HCT116 (cell line): ENCODE measurements at regions not wholly inside any gene's neighbourhood (a gene's known extent, or its start where the extent isn't known, plus 50 kb on each side); places are given as distances from the start of the nearest gene placed in this dataset.

Experiments used
- ATAC-seq: fragments of 200-7000 bp; cut with Tn5 transposase; 2 replicates; pipeline ENCODE4 v1.9.1; 2020; ENCODE audit warnings: mild to moderate bottlenecking, moderate library complexity
- BruUV-seq: library from RNA; stranded (reverse); fragments of 400-500 nt; replicated peaks from 2 replicates; lab custom pipeline; 2021; lab: Mats Ljungman, UMichigan
- CTCF ChIA-PET: fragments of 300-600 bp; sonication (Branson Sonifier 250); formaldehyde crosslinking; loops from one replicate; lab custom pipeline; 2021; ENCODE audit warnings: antibody characterized with exemption; lab: Charles Lee
- POLR2A ChIA-PET: fragments of 300-600, 350-600 bp; sonication (Branson Sonifier 250); formaldehyde crosslinking; loops from one replicate; lab custom pipeline; 2021; ENCODE audit warnings: antibody characterized with exemption; lab: Charles Lee
- RAD21 ChIA-PET, 2 experiments: fragments of 300-600 bp; sonication (Branson Sonifier 250); formaldehyde crosslinking; loops; one replicate each; lab custom pipeline; 2023; ENCODE audit warnings: low total read pairs in 2 of 2; ENCODE audit not compliant: uncharacterized antibody in 2 of 2, unreplicated experiment in 2 of 2, low non-redundant PET in 1 of 2; lab: Charles Lee
- DNase-seq: peaks from one replicate; pipeline ENCODE4 v3.0.0-alpha.2; 2010; ENCODE audit warnings: low read depth, low spot score
- H2AFZ ChIP-seq: fragments of 200-600 bp; shearing (Covaris generic), sonication (generic); 2 replicates; pipeline ENCODE4 v1.6.1; 2017; ENCODE audit warnings: low read depth, mixed run types, mixed read lengths, antibody characterized with exemption, low read length; ENCODE audit not compliant: poor library complexity, severe bottlenecking
- H3K27ac ChIP-seq: 2 replicates; pipeline ENCODE4 v1.5.1; 2012; ENCODE audit warnings: low read depth, low read length
- H3K27me3 ChIP-seq: fragments of 200-600 bp; sonication (generic); 2 replicates; pipeline ENCODE4 v1.6.1; 2016; ENCODE audit warnings: mixed run types, low read length, mixed read lengths; ENCODE audit not compliant: insufficient read depth
- H3K36me3 ChIP-seq, 2 experiments: fragments of 200-500 bp in 1 of 2; fragments of 200-600 bp in 1 of 2; sonication (Bioruptor generic) in 1 of 2; sonication (generic) in 1 of 2; 2 replicates each; pipeline versions ENCODE4 v1.5.1 to v1.6.1; 2014 to 2016; ENCODE audit warnings: low read length in 2 of 2, inconsistent platforms in 1 of 2, mixed read lengths in 1 of 2, mixed run types in 1 of 2; ENCODE audit not compliant: insufficient read depth in 2 of 2, control insufficient read depth in 1 of 2
- H3K4me1 ChIP-seq, 2 experiments: fragments of 200-600 bp in 1 of 2; sonication (generic) in 1 of 2; 2 replicates each; pipeline versions ENCODE4 v1.5.1 to v1.6.1; 2012 to 2017; ENCODE audit warnings: low read length in 2 of 2, inconsistent platforms in 1 of 2, mild to moderate bottlenecking in 1 of 2, mixed read lengths in 1 of 2, mixed run types in 1 of 2, moderate library complexity in 1 of 2; ENCODE audit not compliant: insufficient read depth in 2 of 2, control insufficient read depth in 1 of 2
- H3K4me2 ChIP-seq: fragments of 200-600 bp; sonication (generic); 2 replicates; pipeline ENCODE4 v1.6.1; 2017; ENCODE audit warnings: mixed run types, low read length, mixed read lengths
- H3K4me3 ChIP-seq, 2 experiments: fragments of 200-600 bp in 1 of 2; sonication (generic) in 1 of 2; replicated peaks in 1 of 2; 2 replicates each; pipeline ENCODE4 v1.5.1; 2011 to 2016; ENCODE audit warnings: low read length in 2 of 2, control low read depth in 1 of 2, low read depth in 1 of 2, mild to moderate bottlenecking in 1 of 2, mixed read lengths in 1 of 2, mixed run types in 1 of 2
- H3K79me2 ChIP-seq: fragments of 200-600 bp; sonication (generic); 2 replicates; pipeline ENCODE4 v1.6.1; 2017; ENCODE audit warnings: mild to moderate bottlenecking, mixed run types, low read length, moderate library complexity, mixed read lengths; ENCODE audit not compliant: insufficient read depth
- H3K9ac ChIP-seq: fragments of 200-600 bp; sonication (generic); 2 replicates; pipeline ENCODE4 v1.6.1; 2016; ENCODE audit warnings: low read length, mixed read lengths
- H3K9me2 ChIP-seq: fragments of 200-600 bp; sonication (generic), shearing (Covaris generic); 2 replicates; pipeline ENCODE4 v1.6.1; 2017; ENCODE audit warnings: mixed run types, mild to moderate bottlenecking, moderate library complexity; ENCODE audit not compliant: insufficient read depth
- H3K9me3 ChIP-seq, 2 experiments: fragments of 200-500 bp in 1 of 2; fragments of 200-600 bp in 1 of 2; sonication (Bioruptor generic) in 1 of 2; sonication (generic) in 1 of 2; 2 replicates each; pipeline ENCODE4 v1.6.1; 2014 to 2017; ENCODE audit warnings: low read length in 2 of 2, mixed read lengths in 2 of 2, inconsistent platforms in 1 of 2, low read depth in 1 of 2, mild to moderate bottlenecking in 1 of 2, mixed run types in 1 of 2, moderate library complexity in 1 of 2; ENCODE audit not compliant: control insufficient read depth in 1 of 2, insufficient read depth in 1 of 2
- H4K20me1 ChIP-seq: fragments of 200-600 bp; sonication (generic), shearing (Covaris generic); 2 replicates; pipeline ENCODE4 v1.6.1; 2017; ENCODE audit warnings: mixed run types, mild to moderate bottlenecking, moderate library complexity; ENCODE audit not compliant: insufficient read depth
- CBX3 ChIP-seq: IDR thresholded peaks from 2 replicates; pipeline ENCODE4 v1.6.1; 2012; ENCODE audit warnings: low read depth
- EZH2 ChIP-seq: fragments of 200-600 bp; sonication (generic); IDR thresholded peaks from 2 replicates; pipeline ENCODE4 v1.6.1; 2017; ENCODE audit warnings: antibody characterized with exemption, mixed run types
- EZH2phosphoT487 ChIP-seq: fragments of 200-600 bp; IDR thresholded peaks from 2 replicates; pipeline ENCODE4 v1.6.1; 2018; ENCODE audit warnings: antibody characterized with exemption, borderline replicate concordance
- FOSL1 ChIP-seq: IDR thresholded peaks from 2 replicates; pipeline ENCODE4 v1.6.1; 2012; ENCODE audit warnings: low read depth
- JUND ChIP-seq: IDR thresholded peaks from 2 replicates; pipeline ENCODE4 v1.6.1; 2012
- POLR2A ChIP-seq: IDR thresholded peaks from 2 replicates; pipeline ENCODE4 v1.7.0; 2011; ENCODE audit warnings: borderline replicate concordance; ENCODE audit not compliant: insufficient read depth, insufficient read length; ENCODE audit errors: extremely low read depth
- POLR2AphosphoS5 ChIP-seq: IDR thresholded peaks from 2 replicates; pipeline ENCODE4 v1.6.1; 2011; ENCODE audit warnings: mild to moderate bottlenecking, low read depth, low read length, moderate library complexity
- YY1 ChIP-seq: IDR thresholded peaks from 2 replicates; pipeline ENCODE4 v1.6.1; 2011; ENCODE audit warnings: low read length, low read depth, moderate library complexity, mild to moderate bottlenecking; ENCODE audit not compliant: insufficient replicate concordance; ENCODE audit errors: extremely low read depth
- ZFX ChIP-seq: fragments of 450-650 bp; IDR thresholded peaks from 2 replicates; pipeline ENCODE4 v1.6.1; 2017
- ZNF274 ChIP-seq: fragments of 200-500 bp; sonication (Bioruptor generic); IDR thresholded peaks from 2 replicates; pipeline ENCODE4 v1.6.1; 2014; ENCODE audit warnings: mild to moderate bottlenecking, low read depth, low read length, inconsistent platforms
- intact Hi-C: fragments of 100-400 bp; cut with micrococcal nuclease; formaldehyde crosslinking; loops from 2 replicates; pipeline ENCODE4 v1.10.0; 2022
- TF ChIP-seq, protein P1 (sequence below): IDR thresholded peaks from 2 replicates; pipeline ENCODE4 v1.6.1; 2012
- TF ChIP-seq, protein P2 (sequence below): IDR thresholded peaks from 2 replicates; pipeline ENCODE4 v1.6.1; 2011; ENCODE audit warnings: mild to moderate bottlenecking, low read length, moderate library complexity; ENCODE audit not compliant: insufficient replicate concordance; ENCODE audit errors: extremely low read depth
- TF ChIP-seq, protein P3 (sequence below): IDR thresholded peaks from 2 replicates; pipeline ENCODE4 v1.6.1; 2012

DNA sequence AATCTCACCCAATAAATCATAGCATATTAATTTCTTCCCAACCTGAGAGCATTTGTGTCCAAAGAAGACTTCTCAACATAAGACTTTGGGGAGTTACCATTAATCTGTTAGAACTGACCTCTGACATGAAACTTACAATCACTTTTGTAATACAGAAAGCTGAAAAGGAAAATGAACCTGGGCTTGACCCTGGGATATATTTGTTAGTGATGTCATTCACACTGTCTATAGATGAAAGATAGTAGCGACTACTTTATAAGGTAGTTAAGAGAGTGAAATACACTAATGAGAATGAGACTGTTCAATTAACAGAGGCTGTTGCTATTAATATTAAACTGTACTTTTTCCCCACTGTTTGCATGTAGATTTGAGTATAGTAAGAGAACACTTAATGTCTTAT is 1334.8 kb upstream of the TMEM132C start:
- no peaks in the 10 kb centered on the region for H3K9me2 ChIP-seq
- H3K27ac ChIP-seq: no peak overlapping the region
- H2AFZ ChIP-seq: no peak overlapping the region
- no peaks in the 10 kb centered on the region for H3K36me3 ChIP-seq
- no peak overlapping the region for H3K4me2 ChIP-seq
- TF ChIP-seq, protein P1, sequence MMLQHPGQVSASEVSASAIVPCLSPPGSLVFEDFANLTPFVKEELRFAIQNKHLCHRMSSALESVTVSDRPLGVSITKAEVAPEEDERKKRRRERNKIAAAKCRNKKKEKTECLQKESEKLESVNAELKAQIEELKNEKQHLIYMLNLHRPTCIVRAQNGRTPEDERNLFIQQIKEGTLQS: no peak
- TF ChIP-seq YY1: no peak
- H3K9me3 ChIP-seq: no peaks in the 10 kb centered on the region
- H3K4me3 ChIP-seq: no peak overlapping the region
- RAD21 ChIA-PET: no interaction called here
- H3K4me1 ChIP-seq: peaks cover 5 to 12% of the 10 kb centered on the region in 2 experiments; a peak in 3 of 4 replicates
- CTCF ChIA-PET: no interaction called here
- no TSS peak for BruUV-seq
- H3K9ac ChIP-seq: no peak overlapping the region
- DNase-seq: no peak
- no peaks in the 10 kb centered on the region for H3K27me3 ChIP-seq
- intact Hi-C loops: no loop called here
- H4K20me1 ChIP-seq: no peaks in the 10 kb centered on the region
- H3K79me2 ChIP-seq: no peaks in the 10 kb centered on the region
- no peak for ATAC-seq
- POLR2A ChIA-PET: no interaction called here

DNA sequence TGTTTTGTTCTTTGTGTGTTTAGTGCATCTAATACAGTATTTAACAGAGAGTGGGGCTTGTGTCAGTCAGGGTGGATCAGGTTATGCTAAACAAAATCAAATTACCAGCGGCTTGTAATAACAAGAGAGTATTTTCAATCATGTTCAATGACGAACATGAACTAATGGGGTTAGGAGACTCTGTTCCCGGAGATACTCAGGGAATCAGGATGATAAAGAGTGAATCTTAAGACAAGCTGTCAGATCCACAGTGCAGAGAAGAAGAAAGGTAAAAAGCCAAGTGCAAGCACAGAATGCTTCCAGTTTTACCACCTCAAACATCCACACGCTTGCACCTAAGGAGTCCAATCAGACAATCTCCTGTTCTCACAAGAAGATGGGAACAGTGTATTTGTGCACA is 1331.5 kb upstream of the TMEM132C start:
- Histone ChIP-seq H2AFZ (no peak overlapping the region), H3K9ac (no peak overlapping the region), H3K79me2 (no peaks in the 10 kb centered on the region), H3K9me3 (no peaks in the 10 kb centered on the region), H3K27ac (no peak overlapping the region), H3K4me3 (no peak overlapping the region), H3K9me2 (no peaks in the 10 kb centered on the region), H3K36me3 (no peaks in the 10 kb centered on the region), H3K27me3 (no peaks in the 10 kb centered on the region), H3K4me1 (peaks cover 5 to 12% of the 10 kb centered on the region in 2 experiments; a peak in 3 of 4 replicates), H3K4me2 (no peak overlapping the region), H4K20me1 (no peaks in the 10 kb centered on the region)
- TF ChIP-seq, protein P2, sequence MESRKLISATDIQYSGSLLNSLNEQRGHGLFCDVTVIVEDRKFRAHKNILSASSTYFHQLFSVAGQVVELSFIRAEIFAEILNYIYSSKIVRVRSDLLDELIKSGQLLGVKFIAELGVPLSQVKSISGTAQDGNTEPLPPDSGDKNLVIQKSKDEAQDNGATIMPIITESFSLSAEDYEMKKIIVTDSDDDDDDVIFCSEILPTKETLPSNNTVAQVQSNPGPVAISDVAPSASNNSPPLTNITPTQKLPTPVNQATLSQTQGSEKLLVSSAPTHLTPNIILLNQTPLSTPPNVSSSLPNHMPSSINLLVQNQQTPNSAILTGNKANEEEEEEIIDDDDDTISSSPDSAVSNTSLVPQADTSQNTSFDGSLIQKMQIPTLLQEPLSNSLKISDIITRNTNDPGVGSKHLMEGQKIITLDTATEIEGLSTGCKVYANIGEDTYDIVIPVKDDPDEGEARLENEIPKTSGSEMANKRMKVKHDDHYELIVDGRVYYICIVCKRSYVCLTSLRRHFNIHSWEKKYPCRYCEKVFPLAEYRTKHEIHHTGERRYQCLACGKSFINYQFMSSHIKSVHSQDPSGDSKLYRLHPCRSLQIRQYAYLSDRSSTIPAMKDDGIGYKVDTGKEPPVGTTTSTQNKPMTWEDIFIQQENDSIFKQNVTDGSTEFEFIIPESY: no peak
- TF ChIP-seq EZH2phosphoT487 (no peak), EZH2 (no peak), POLR2A (no peak), POLR2AphosphoS5 (no peak), ZFX (no peak), YY1 (no peak), JUND (no peak), ZNF274 (no peak), FOSL1 (no peak), CBX3 (no peak)
- TF ChIP-seq, protein P3, sequence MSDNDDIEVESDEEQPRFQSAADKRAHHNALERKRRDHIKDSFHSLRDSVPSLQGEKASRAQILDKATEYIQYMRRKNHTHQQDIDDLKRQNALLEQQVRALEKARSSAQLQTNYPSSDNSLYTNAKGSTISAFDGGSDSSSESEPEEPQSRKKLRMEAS: no peak
- ChIA-PET RAD21 (no interaction called here), POLR2A (no interaction called here), CTCF (no interaction called here)
- ATAC-seq (no peak), DNase-seq (no peak)
- intact Hi-C loops: no loop called here
- BruUV-seq: no TSS peak
